HCT116 (cell line): ENCODE measurements at regions not wholly inside any gene's neighbourhood (a gene's known extent, or its start where the extent isn't known, plus 50 kb on each side); places are given as distances from the start of the nearest gene placed in this dataset.

Experiments used
- EGR1 ChIP-seq: IDR thresholded peaks from 2 replicates; pipeline ENCODE4 v1.6.1; 2012; ENCODE audit warnings: low read depth
- EZH2 ChIP-seq: fragments of 200-600 bp; sonication (generic); IDR thresholded peaks from 2 replicates; pipeline ENCODE4 v1.6.1; 2017; ENCODE audit warnings: antibody characterized with exemption, mixed run types
- EZH2phosphoT487 ChIP-seq: fragments of 200-600 bp; IDR thresholded peaks from 2 replicates; pipeline ENCODE4 v1.6.1; 2018; ENCODE audit warnings: antibody characterized with exemption, borderline replicate concordance
- POLR2A ChIP-seq: IDR thresholded peaks from 2 replicates; pipeline ENCODE4 v1.7.0; 2011; ENCODE audit warnings: borderline replicate concordance; ENCODE audit not compliant: insufficient read depth, insufficient read length; ENCODE audit errors: extremely low read depth
- POLR2AphosphoS5 ChIP-seq: IDR thresholded peaks from 2 replicates; pipeline ENCODE4 v1.6.1; 2011; ENCODE audit warnings: mild to moderate bottlenecking, low read depth, low read length, moderate library complexity
- SIN3A ChIP-seq: IDR thresholded peaks from 2 replicates; pipeline ENCODE4 v1.6.1; 2012; ENCODE audit warnings: low read depth
- SRF ChIP-seq: IDR thresholded peaks from 2 replicates; pipeline ENCODE4 v1.6.1; 2012; ENCODE audit warnings: low read depth
- ZNF274 ChIP-seq: fragments of 200-500 bp; sonication (Bioruptor generic); IDR thresholded peaks from 2 replicates; pipeline ENCODE4 v1.6.1; 2014; ENCODE audit warnings: mild to moderate bottlenecking, low read depth, low read length, inconsistent platforms
- TF ChIP-seq, protein P1 (sequence below), 3 experiments: fragments of 200-600 bp in 1 of 3; sonication (generic) in 1 of 3; IDR thresholded peaks in 2 of 3; conservative IDR thresholded peaks in 1 of 3; 2 replicates each; pipeline ENCODE4 v1.5.1; 2012 to 2017; ENCODE audit warnings: low read depth in 2 of 3, low read length in 2 of 3, antibody characterized with exemption in 1 of 3, borderline replicate concordance in 1 of 3, control low read depth in 1 of 3, mild to moderate bottlenecking in 1 of 3, mixed read lengths in 1 of 3, mixed run types in 1 of 3, moderate library complexity in 1 of 3; ENCODE audit not compliant: insufficient read depth in 1 of 3

DNA sequence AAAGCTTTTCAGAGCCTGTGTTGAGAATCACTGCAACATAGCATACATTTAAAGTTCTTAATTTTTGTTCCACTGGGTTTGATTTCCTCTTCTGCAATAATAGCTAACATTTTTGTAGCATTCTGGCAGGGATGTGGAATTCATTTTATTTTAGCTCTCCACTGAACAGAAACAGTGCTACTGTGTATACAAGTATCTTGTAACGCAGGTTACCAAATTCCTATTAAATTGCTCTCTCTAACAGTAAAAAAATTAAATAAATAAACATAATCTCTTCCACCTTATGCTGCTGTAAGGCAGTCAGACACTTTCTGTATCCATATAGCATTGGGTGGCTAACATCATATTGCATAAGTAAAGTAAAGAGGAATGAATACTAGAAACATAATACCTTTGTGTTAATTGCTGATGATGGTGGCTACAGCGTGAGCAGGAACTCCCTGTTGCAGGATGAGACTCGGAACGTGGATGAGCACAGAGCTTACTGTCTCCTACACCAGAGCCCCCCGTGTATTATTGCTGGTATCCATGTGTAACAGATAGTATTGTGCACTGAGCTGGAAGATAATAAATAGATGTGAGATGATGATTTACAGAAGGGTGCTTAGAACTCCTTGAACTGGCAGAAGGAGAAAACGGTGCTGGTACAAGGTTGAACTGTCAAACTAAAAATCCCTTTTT, 276.9 kb upstream of the SNX7 start:
- TF ChIP-seq, protein P1, sequence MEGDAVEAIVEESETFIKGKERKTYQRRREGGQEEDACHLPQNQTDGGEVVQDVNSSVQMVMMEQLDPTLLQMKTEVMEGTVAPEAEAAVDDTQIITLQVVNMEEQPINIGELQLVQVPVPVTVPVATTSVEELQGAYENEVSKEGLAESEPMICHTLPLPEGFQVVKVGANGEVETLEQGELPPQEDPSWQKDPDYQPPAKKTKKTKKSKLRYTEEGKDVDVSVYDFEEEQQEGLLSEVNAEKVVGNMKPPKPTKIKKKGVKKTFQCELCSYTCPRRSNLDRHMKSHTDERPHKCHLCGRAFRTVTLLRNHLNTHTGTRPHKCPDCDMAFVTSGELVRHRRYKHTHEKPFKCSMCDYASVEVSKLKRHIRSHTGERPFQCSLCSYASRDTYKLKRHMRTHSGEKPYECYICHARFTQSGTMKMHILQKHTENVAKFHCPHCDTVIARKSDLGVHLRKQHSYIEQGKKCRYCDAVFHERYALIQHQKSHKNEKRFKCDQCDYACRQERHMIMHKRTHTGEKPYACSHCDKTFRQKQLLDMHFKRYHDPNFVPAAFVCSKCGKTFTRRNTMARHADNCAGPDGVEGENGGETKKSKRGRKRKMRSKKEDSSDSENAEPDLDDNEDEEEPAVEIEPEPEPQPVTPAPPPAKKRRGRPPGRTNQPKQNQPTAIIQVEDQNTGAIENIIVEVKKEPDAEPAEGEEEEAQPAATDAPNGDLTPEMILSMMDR (IDR thresholded peaks at IDR 0.05 in 2 of 3, conservative IDR thresholded peaks at IDR 0.05 in 1 of 3; ENCODE audit: borderline replicate concordance in 1 of 3, insufficient read depth in 1 of 3, low read depth in 2 of 3, low read length in 2 of 3) = no peak
- TF ChIP-seq EZH2 = no peak
- no peak for TF ChIP-seq ZNF274
- TF ChIP-seq EGR1 = no peak
- no peak for TF ChIP-seq POLR2A
- no peak for TF ChIP-seq SIN3A
- TF ChIP-seq POLR2AphosphoS5 = no peak
- no peak for TF ChIP-seq SRF
- TF ChIP-seq EZH2phosphoT487 = no peak
